ENCODE measurements at regions not wholly inside any gene's neighbourhood (a gene's known extent, or its start where the extent isn't known, plus 50 kb on each side); places are given as distances from the start of the nearest gene placed in this dataset.

DNA sequence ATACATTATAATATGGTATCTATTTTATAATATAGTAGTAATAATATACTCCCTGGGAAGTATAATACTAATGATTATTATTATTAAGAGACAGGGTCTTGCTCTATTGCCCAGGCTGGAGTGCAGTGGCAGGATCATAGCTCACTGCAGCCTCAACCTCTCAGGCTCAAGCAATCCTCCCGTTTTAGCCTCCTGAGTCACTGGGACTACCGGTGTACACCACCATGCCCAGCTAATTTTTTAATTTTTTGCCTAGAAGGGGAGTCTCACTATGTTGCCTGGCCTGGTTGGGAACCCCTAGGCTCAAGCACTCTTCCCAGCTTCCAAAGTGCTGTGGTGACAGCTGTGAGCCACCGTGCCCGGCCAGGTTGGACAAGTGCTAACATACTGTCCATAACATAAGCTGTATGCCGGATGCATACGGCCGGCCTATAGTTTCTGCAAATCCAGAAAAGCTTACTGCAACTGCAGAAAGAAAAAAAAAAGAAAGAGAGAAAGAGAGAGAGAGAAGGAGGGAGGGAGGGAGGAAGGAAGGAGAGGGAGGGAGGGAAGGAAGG is 94.2 kb upstream of the PPP2R3B start:
- peaks cover 13% of the 10 kb centered on the region for H3K36me3 Mint-ChIP-seq (ENCODE audit: unreplicated experiment)
- no peak overlapping the region for H3K27ac Mint-ChIP-seq (ENCODE audit: unreplicated experiment)
- TF ChIP-seq, protein P1, sequence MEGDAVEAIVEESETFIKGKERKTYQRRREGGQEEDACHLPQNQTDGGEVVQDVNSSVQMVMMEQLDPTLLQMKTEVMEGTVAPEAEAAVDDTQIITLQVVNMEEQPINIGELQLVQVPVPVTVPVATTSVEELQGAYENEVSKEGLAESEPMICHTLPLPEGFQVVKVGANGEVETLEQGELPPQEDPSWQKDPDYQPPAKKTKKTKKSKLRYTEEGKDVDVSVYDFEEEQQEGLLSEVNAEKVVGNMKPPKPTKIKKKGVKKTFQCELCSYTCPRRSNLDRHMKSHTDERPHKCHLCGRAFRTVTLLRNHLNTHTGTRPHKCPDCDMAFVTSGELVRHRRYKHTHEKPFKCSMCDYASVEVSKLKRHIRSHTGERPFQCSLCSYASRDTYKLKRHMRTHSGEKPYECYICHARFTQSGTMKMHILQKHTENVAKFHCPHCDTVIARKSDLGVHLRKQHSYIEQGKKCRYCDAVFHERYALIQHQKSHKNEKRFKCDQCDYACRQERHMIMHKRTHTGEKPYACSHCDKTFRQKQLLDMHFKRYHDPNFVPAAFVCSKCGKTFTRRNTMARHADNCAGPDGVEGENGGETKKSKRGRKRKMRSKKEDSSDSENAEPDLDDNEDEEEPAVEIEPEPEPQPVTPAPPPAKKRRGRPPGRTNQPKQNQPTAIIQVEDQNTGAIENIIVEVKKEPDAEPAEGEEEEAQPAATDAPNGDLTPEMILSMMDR (IDR thresholded peaks at IDR 0.05; ENCODE audit: partially characterized antibody, unreplicated experiment) = no peak
- H3K4me1 Mint-ChIP-seq (ENCODE audit: low read depth, unreplicated experiment) = peaks cover 3% of the 10 kb centered on the region
- no peak overlapping the region for H3K4me3 Mint-ChIP-seq (ENCODE audit: unreplicated experiment)
- no peak for DNase-seq
- no peaks in the 10 kb centered on the region for H3K9me3 Mint-ChIP-seq (ENCODE audit: unreplicated experiment)
- peaks cover 7% of the 10 kb centered on the region for H3K27me3 Mint-ChIP-seq (ENCODE audit: unreplicated experiment)

DNA sequence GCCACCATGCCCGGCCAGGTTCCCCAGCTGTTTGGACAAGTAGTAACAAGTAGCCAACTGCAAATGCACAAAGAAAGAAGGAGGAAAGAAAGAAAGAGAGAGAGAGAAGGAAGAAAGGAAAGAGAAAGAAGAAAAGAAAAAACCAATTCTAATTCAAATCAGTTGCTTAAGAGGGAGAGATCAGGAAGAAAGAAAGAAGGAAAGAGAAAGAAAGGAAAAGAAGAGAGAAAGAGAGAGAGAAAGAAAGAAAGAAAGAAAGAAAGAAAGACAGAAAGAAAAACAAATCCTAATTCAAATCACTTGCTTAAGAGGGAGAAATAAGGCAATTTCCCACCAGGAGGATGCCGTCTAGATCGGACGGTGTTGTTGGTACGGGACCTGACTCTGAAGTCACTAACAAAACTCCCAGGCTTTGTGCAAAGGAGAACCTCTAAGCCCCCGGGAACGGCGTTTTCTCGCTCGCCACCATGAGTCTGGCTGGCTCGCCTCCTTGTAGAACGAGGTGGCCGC is 95.5 kb upstream of the PPP2R3B start:
- Mint-ChIP-seq H3K9me3 (ENCODE audit: unreplicated experiment) (no peaks in the 10 kb centered on the region), H3K4me3 (ENCODE audit: unreplicated experiment) (no peak overlapping the region), H3K4me1 (ENCODE audit: low read depth, unreplicated experiment) (no peaks in the 10 kb centered on the region), H3K27me3 (ENCODE audit: unreplicated experiment) (peaks cover 4% of the 10 kb centered on the region), H3K27ac (ENCODE audit: unreplicated experiment) (no peak overlapping the region), H3K36me3 (ENCODE audit: unreplicated experiment) (peaks cover 11% of the 10 kb centered on the region)
- DNase-seq = no peak
- TF ChIP-seq, protein P1 (IDR thresholded peaks at IDR 0.05; ENCODE audit: partially characterized antibody, unreplicated experiment) = no peak

DNA sequence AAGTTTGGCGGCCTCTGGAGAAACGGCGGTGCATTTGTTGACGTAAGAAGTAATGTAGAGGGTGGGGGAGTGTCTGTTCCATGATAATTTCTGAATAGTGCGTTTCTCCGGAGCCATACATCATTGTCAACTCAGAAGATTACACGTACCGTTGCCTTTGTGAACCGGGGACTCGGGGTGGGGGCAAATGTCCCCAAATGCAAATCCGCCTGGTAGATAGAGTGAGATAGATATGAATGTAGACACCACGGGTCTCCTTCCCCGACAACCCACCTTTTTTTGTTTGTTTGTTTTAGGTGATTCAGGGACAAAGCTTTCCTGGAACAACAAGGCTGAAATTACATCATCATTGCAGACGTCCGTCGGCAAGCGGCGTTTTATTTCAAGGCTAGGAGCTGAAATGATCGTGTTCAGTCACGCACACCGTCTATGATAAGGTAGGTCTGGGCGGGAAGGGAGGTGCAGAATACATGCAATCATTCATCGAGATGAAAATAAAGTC is 96.0 kb upstream of the PPP2R3B start:
- no peaks in the 10 kb centered on the region for H3K4me1 Mint-ChIP-seq (ENCODE audit: low read depth, unreplicated experiment)
- peaks cover 4% of the 10 kb centered on the region for H3K27me3 Mint-ChIP-seq (ENCODE audit: unreplicated experiment)
- TF ChIP-seq, protein P1 (IDR thresholded peaks at IDR 0.05; ENCODE audit: partially characterized antibody, unreplicated experiment) = no peak
- H3K9me3 Mint-ChIP-seq (ENCODE audit: unreplicated experiment) = no peaks in the 10 kb centered on the region
- H3K4me3 Mint-ChIP-seq (ENCODE audit: unreplicated experiment) = no peak overlapping the region
- H3K36me3 Mint-ChIP-seq (ENCODE audit: unreplicated experiment) = peaks cover 8% of the 10 kb centered on the region
- DNase-seq = no peak
- no peak overlapping the region for H3K27ac Mint-ChIP-seq (ENCODE audit: unreplicated experiment)

DNA sequence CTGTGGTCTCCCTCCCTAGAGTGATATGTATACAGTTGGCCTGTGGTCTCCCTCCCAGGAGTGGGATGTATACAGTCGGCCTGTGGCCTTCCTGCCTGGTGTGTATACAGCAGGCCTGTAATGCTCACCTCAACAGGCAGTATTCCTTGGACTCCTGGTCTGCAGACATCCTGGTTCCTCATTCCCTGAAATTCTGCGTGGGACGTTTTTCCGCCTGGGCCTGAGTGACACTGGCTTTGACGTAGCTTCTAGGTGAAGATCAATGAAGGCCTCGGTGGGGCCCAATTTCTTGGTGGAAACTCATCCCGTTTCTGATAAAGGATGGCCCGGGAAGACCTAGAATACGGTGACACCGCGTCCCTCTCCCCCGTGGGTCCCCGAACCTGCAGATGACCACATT is 98.7 kb upstream of the PPP2R3B start:
- H3K4me3 Mint-ChIP-seq (ENCODE audit: unreplicated experiment) = no peak overlapping the region
- H3K9me3 Mint-ChIP-seq (ENCODE audit: unreplicated experiment) = peaks cover 1% of the 10 kb centered on the region
- H3K27ac Mint-ChIP-seq (ENCODE audit: unreplicated experiment) = no peak overlapping the region
- H3K27me3 Mint-ChIP-seq (ENCODE audit: unreplicated experiment) = peaks cover 7% of the 10 kb centered on the region
- no peaks in the 10 kb centered on the region for H3K4me1 Mint-ChIP-seq (ENCODE audit: low read depth, unreplicated experiment)
- H3K36me3 Mint-ChIP-seq (ENCODE audit: unreplicated experiment) = peaks cover 8% of the 10 kb centered on the region
- TF ChIP-seq, protein P1 (IDR thresholded peaks at IDR 0.05; ENCODE audit: partially characterized antibody, unreplicated experiment) = no peak
- no peak for DNase-seq

DNA sequence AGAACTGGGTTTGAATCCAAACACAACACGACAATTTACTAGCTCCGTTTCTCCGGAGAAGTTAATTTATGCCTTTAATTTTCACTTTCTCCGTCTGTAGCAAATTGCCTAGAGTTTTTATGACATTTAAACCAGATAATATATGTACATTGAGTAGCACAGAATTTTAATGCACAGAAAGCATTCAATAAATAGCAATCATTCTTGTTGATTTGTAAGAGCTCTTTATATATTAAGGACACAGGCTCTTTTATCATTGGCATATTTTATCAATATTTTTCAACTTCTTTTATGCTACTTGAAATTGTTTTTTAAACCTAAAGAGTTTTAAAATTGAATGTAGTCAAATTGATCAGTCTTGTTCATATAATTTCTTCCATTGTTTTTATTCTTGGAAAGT is 99.6 kb upstream of the PPP2R3B start:
- Mint-ChIP-seq H3K9me3 (ENCODE audit: unreplicated experiment) (peaks cover 1% of the 10 kb centered on the region), H3K27ac (ENCODE audit: unreplicated experiment) (no peak overlapping the region), H3K4me3 (ENCODE audit: unreplicated experiment) (no peak overlapping the region), H3K36me3 (ENCODE audit: unreplicated experiment) (peaks cover 8% of the 10 kb centered on the region), H3K27me3 (ENCODE audit: unreplicated experiment) (peaks cover 7% of the 10 kb centered on the region), H3K4me1 (ENCODE audit: low read depth, unreplicated experiment) (no peaks in the 10 kb centered on the region)
- no peak for DNase-seq
- TF ChIP-seq, protein P1 (IDR thresholded peaks at IDR 0.05; ENCODE audit: partially characterized antibody, unreplicated experiment) = no peak

Data from glutamatergic neuron (in vitro differentiated cells).